ENCODE measurements at regions not wholly inside any gene's neighbourhood (a gene's known extent, or its start where the extent isn't known, plus 50 kb on each side); places are given as distances from the start of the nearest gene placed in this dataset.
"Not testable (repeated sequence)": the region's sequence is repeated elsewhere in the genome, so short reads cannot be mapped to it uniquely, and the experiment has no call there.

DNA sequence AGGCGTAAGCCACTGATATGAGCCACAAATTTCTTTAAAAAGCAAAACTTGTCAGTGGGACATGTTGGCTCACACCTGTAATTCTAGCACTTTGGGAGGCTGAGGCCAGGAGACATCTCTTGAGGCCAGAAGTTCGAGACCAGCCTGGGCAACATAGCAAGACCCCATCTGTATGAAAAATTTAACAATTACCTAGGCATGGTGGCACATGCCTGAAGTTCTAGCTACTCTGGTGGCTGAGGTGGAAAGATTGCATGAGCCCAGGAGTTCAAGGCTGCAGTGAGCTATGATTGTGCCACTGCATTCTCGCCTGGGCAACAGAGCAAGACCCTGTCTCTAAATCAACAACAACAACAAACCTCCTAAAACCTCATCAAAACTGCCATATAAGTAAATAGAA lies 147.6 kb upstream of the BARHL2 start:
- no peaks in the 10 kb centered on the region for H3K4me1 ChIP-seq (ENCODE audit: control insufficient read depth, insufficient read depth, low read length)
- no peaks in the 10 kb centered on the region for H3K27me3 ChIP-seq (ENCODE audit: control insufficient read depth, insufficient read depth)
- H3K9me3 ChIP-seq (ENCODE audit: control insufficient read depth, low read length), result no peaks in the 10 kb centered on the region
- DNase-seq (no peak), ATAC-seq (no peak)
- WGBS, result 92% methylated on average over 3 of the region's 3 CpGs
- H3K27ac ChIP-seq (ENCODE audit: low read length), result no peak overlapping the region
- intact Hi-C loops (cut with DNase I), result no loop called here
- no peak overlapping the region for H3K4me3 ChIP-seq (ENCODE audit: low read length)

- no peaks in the 10 kb centered on the region for H3K27me3 ChIP-seq (ENCODE audit: control insufficient read depth, insufficient read depth)
- no peaks in the 10 kb centered on the region for H3K9me3 ChIP-seq (ENCODE audit: control insufficient read depth, low read length)
- WGBS, result 77% methylated on average over 3 of the region's 3 CpGs
- no peak overlapping the region for H3K27ac ChIP-seq (ENCODE audit: low read length)
- H3K4me1 ChIP-seq (ENCODE audit: control insufficient read depth, insufficient read depth, low read length), result no peaks in the 10 kb centered on the region
- H3K4me3 ChIP-seq (ENCODE audit: low read length), result no peak overlapping the region
- DNase-seq, result no peak
- ATAC-seq, result no peak
- intact Hi-C loops (cut with DNase I), result no loop called here
These were observed 145.7 kb upstream of the BARHL2 start for GRCh38 chr1:90862782-90863181.

GRCh38 chr1:90861421-90861820 lies 144.3 kb upstream of the BARHL2 start:
- H3K27me3 ChIP-seq (ENCODE audit: control insufficient read depth, insufficient read depth); H3K9me3 ChIP-seq (ENCODE audit: control insufficient read depth, low read length); intact Hi-C loops (cut with DNase I); H3K27ac ChIP-seq (ENCODE audit: low read length); ATAC-seq; H3K4me3 ChIP-seq (ENCODE audit: low read length); H3K4me1 ChIP-seq (ENCODE audit: control insufficient read depth, insufficient read depth, low read length); DNase-seq: not testable (repeated sequence)
- WGBS, result 92% methylated on average over 3 of the region's 3 CpGs

GRCh38 chr1:90856463-90857007 lies 139.4 kb upstream of the BARHL2 start:
- Histone ChIP-seq H3K27ac (ENCODE audit: low read length) (no peak overlapping the region), H3K4me3 (ENCODE audit: low read length) (no peak overlapping the region), H3K9me3 (ENCODE audit: control insufficient read depth, low read length) (no peaks in the 10 kb centered on the region), H3K27me3 (ENCODE audit: control insufficient read depth, insufficient read depth) (no peaks in the 10 kb centered on the region), H3K4me1 (ENCODE audit: control insufficient read depth, insufficient read depth, low read length) (no peaks in the 10 kb centered on the region)
- ATAC-seq (no peak), DNase-seq (no peak)
- intact Hi-C loops (cut with DNase I), result no loop called here
- WGBS, result 66% methylated on average over 7 of the region's 7 CpGs

DNA sequence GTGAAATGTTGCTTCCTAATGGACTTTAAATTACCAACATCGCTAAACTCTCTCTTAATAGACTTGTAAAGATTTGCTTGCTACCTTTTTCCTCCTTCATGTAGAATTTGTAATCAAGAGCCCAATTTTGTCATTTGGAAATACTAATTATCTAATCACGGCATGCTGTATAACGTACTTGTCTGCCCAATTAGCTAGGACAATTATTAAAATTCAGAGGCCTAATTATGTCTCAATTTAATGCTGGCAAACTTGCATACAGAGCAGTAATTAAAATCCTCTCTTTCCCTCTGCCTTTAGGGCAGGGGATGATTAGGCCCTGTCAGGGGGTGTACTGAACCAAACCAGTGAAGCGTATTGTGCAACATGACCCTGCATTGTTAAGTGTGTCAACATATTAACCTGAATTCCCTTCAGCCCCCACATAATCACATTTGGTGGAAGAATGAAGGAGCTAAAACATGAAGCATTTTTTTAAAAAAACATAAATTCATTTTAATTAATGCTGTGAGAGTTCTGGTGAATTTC lies 137.4 kb upstream of the BARHL2 start:
- no peaks in the 10 kb centered on the region for H3K4me1 ChIP-seq (ENCODE audit: control insufficient read depth, insufficient read depth, low read length)
- H3K9me3 ChIP-seq (ENCODE audit: control insufficient read depth, low read length), result no peaks in the 10 kb centered on the region
- no peaks in the 10 kb centered on the region for H3K27me3 ChIP-seq (ENCODE audit: control insufficient read depth, insufficient read depth)
- WGBS, result 98% methylated on average over 4 of the region's 4 CpGs
- no peak overlapping the region for H3K4me3 ChIP-seq (ENCODE audit: low read length)
- DNase-seq, result no peak
- intact Hi-C loops (cut with DNase I), result no loop called here
- no peak overlapping the region for H3K27ac ChIP-seq (ENCODE audit: low read length)
- no peak for ATAC-seq

DNA sequence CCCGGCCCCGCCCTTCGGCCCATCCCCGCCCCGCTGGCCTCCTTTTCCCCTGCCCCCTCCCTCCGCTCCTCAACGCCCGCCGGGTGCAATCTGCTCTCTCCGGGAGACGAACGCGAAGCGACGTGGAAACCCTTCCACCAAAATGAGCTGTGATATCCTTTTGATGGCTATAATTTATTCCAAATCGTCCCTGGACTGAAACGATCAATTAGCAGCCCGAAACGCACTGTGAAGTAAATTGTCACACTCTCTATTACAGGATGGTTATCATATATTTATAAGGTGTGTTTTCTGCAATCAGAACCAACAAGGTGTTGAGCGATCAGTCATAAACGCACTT lies 134.6 kb upstream of the BARHL2 start:
- 3% methylated on average over 21 of the region's 21 CpGs for WGBS

DNA sequence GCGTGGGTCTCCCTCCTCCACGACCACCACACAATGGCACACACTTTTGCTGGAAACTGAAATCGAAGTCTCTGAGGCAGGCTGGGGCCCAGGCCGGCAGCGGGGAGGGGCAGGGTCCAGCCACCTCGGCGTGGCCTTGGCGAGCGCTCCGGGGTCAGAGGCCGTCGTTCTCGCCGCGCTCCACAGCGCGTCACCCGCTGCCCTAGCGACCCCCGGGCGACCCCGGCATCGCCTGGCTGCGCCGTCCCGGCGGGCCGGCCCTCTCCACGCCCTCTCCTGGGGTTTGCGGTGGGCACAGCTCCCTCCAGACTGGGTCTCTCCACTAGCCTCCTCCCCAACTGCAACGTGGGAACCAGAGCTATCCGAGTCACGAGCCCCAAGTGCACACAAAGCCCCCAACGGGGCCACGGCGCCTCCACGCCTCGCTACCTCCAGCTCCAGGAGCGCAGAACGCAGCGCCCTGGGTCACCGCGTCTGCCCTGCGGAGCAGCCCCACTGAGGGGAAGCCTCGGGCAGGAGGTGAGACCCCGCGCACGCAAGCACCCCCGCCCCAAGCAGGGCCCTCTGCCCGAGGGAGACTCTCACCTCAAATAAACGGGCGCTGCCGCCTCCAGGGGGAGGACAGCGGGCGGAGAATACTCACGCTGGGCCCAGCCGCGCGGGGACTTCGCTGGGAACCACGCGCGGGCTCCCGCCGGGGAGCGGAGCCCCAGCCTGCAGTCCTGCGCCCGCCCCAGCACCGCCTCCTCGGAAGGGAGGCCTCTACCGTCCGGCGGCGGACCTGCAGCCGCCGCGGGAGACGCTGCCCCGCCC lies 134.0 kb upstream of the BARHL2 start:
- DNase-seq, result peak; percentile 87 to 94 (median 93)
- H3K27me3 ChIP-seq (ENCODE audit: control insufficient read depth, insufficient read depth), result no peaks in the 10 kb centered on the region
- intact Hi-C loops (cut with DNase I), result no loop called here
- no peaks in the 10 kb centered on the region for H3K9me3 ChIP-seq (ENCODE audit: control insufficient read depth, low read length)
- H3K4me3 ChIP-seq (ENCODE audit: low read length), result peak overlapping the region; percentile 73
- no peaks in the 10 kb centered on the region for H3K4me1 ChIP-seq (ENCODE audit: control insufficient read depth, insufficient read depth, low read length)
- H3K27ac ChIP-seq (ENCODE audit: low read length), result no peak overlapping the region
- peak; percentile 99 to 100 for ATAC-seq
- WGBS, result under 1% methylated on average over 78 of the region's 79 CpGs

More for the DNA sequence above, 134.6 kb upstream of the BARHL2 start:
- peak overlapping the region; percentile 73 for H3K4me3 ChIP-seq (ENCODE audit: low read length)
- intact Hi-C loops (cut with DNase I), result no loop called here
- H3K4me1 ChIP-seq (ENCODE audit: control insufficient read depth, insufficient read depth, low read length), result no peaks in the 10 kb centered on the region
- H3K27ac ChIP-seq (ENCODE audit: low read length), result no peak overlapping the region
- H3K27me3 ChIP-seq (ENCODE audit: control insufficient read depth, insufficient read depth), result no peaks in the 10 kb centered on the region
- ATAC-seq, result no peak
- no peaks in the 10 kb centered on the region for H3K9me3 ChIP-seq (ENCODE audit: control insufficient read depth, low read length)
- DNase-seq, result no peak

DNA sequence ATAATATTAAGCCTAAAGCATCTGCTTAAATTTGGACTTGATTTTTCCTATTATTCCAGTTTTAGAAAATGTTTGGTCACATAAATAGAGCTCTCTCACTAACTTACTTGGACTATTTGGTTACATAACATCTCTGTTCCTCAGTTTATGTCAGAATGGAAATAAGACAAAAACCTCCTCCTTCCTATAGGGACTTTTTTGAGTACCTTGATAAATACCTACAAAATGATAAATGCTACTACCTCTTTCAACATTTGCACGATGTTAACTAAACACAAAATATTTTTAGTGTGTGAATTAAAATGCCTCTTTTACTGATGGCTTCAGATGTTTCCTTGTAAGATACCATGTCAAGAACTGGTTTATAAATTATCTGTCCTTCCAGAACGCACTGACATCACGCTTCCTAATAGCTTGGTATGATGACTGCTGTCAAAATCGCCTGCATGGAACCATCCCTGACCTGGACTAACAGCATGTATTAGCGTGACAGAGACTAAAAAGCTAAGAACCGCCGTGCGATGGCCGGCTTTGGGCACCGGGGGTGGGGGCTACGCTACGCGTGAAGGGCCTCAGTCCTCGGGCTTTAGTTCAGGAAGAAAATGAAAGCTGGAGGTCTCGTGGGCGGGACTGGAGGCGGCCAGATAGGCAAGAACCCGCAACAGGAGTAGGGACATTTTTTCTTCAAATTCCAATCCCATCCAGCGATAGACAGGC lies 133.2 kb upstream of the BARHL2 start:
- DNase-seq, result peak; percentile 30 to 68 (median 67)
- Histone ChIP-seq H3K4me3 (ENCODE audit: low read length) (peak overlapping the region; percentile 73), H3K27ac (ENCODE audit: low read length) (no peak overlapping the region), H3K9me3 (ENCODE audit: control insufficient read depth, low read length) (no peaks in the 10 kb centered on the region), H3K4me1 (ENCODE audit: control insufficient read depth, insufficient read depth, low read length) (no peaks in the 10 kb centered on the region), H3K27me3 (ENCODE audit: control insufficient read depth, insufficient read depth) (no peaks in the 10 kb centered on the region)
- intact Hi-C loops (cut with DNase I), result no loop called here
- ATAC-seq, result peak; percentile 23 to 27
- WGBS, result 9% methylated on average over 19 of the region's 19 CpGs

DNA sequence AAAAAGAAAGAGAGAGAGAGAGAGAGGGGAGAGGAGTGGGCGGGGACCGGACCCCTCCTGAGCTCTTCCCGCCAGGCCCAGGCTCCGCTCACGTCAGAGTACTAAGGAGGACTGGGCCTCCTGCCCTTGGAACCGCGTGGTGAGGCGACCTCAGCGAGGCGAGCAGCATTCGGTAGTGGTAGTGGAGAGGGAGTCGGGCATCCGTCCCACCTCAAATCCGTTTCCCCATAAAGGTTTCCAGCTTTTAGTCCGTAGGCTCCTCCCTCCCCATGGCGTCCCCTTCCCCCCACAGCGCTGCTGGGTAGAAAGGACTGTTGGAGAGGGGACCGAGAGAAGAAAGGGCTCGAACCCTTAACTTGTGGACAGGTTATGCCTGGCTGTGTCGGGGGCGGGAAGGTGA lies 124.4 kb upstream of the BARHL2 start:
- 38% methylated on average over 21 of the region's 21 CpGs for WGBS
- Histone ChIP-seq H3K27ac (ENCODE audit: low read length) (no peak overlapping the region), H3K4me3 (ENCODE audit: low read length) (no peak overlapping the region), H3K27me3 (ENCODE audit: control insufficient read depth, insufficient read depth) (no peaks in the 10 kb centered on the region), H3K9me3 (ENCODE audit: control insufficient read depth, low read length) (no peaks in the 10 kb centered on the region), H3K4me1 (ENCODE audit: control insufficient read depth, insufficient read depth, low read length) (no peaks in the 10 kb centered on the region)
- DNase-seq, result no peak
- intact Hi-C loops (cut with DNase I), result no loop called here
- ATAC-seq, result no peak

GRCh38 chr1:90840352-90840751 lies 123.2 kb upstream of the BARHL2 start:
- Histone ChIP-seq H3K4me3 (ENCODE audit: low read length) (no peak overlapping the region), H3K4me1 (ENCODE audit: control insufficient read depth, insufficient read depth, low read length) (peaks cover 3% of the 10 kb centered on the region), H3K27ac (ENCODE audit: low read length) (no peak overlapping the region), H3K9me3 (ENCODE audit: control insufficient read depth, low read length) (no peaks in the 10 kb centered on the region), H3K27me3 (ENCODE audit: control insufficient read depth, insufficient read depth) (no peaks in the 10 kb centered on the region)
- intact Hi-C loops (cut with DNase I), result no loop called here
- DNase-seq (no peak), ATAC-seq (no peak)
- WGBS, result 36% methylated on average over 7 of the region's 7 CpGs

DNA sequence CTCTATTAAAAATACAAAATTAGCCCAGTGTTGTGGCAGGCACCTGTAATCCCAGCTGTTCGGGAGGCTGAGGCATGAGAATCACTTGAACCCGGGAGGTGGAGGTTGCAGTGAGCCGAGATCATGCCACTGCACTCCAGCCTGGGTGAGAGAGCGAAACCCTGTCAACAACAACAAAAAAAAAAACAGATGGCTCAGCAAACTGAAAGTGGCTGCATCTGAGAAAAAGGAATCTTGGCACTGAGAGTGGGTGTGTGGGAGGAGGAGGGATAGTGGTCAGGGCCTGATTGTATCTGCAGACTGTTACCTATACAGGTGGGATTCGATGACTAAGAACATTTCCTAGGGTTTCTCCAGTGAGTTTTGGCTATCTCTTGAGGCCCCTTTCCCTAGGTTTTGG lies 122.2 kb upstream of the BARHL2 start:
- no peak overlapping the region for H3K4me3 ChIP-seq (ENCODE audit: low read length)
- ATAC-seq (no peak), DNase-seq (no peak)
- no peaks in the 10 kb centered on the region for H3K27me3 ChIP-seq (ENCODE audit: control insufficient read depth, insufficient read depth)
- intact Hi-C loops (cut with DNase I), result no loop called here
- H3K9me3 ChIP-seq (ENCODE audit: control insufficient read depth, low read length), result no peaks in the 10 kb centered on the region
- H3K27ac ChIP-seq (ENCODE audit: low read length), result no peak overlapping the region
- WGBS, result 59% methylated on average over 5 of the region's 5 CpGs
- peaks cover 3% of the 10 kb centered on the region for H3K4me1 ChIP-seq (ENCODE audit: control insufficient read depth, insufficient read depth, low read length)

All from right cardiac atrium (tissue), 5 donors.